IMR-90 (cell line): ENCODE measurements at regions not wholly inside any gene's neighbourhood (a gene's known extent, or its start where the extent isn't known, plus 50 kb on each side); places are given as distances from the start of the nearest gene placed in this dataset.

Experiments
- ATAC-seq: fragments of 200-7000 bp; cut with Tn5 transposase; 2 replicates; pipeline ENCODE4 v1.9.1; 2020; ENCODE audit warnings: low read depth, mild to moderate bottlenecking, moderate library complexity
- BruUV-seq: library from RNA; stranded (reverse); fragments of 400-500 nt; replicated peaks from 2 replicates; lab custom pipeline; 2021; lab: Mats Ljungman, UMichigan
- CTCF ChIA-PET: fragments of 300-600 bp; formaldehyde crosslinking; extraction: SDS; loops from one replicate; lab custom pipeline; 2021; ENCODE audit warnings: antibody characterized with exemption; lab: Yijun Ruan, JAX
- POLR2A ChIA-PET: fragments of 300-600 bp; sonication (Branson Sonifier 250); formaldehyde crosslinking; loops from one replicate; lab custom pipeline; 2022; ENCODE audit warnings: antibody characterized with exemption; ENCODE audit not compliant: unreplicated experiment; lab: Charles Lee
- DNase-seq: peaks from one replicate; pipeline ENCODE4 v3.0.0; 2013
- H2AFZ ChIP-seq: replicated peaks from 2 replicates; pipeline ENCODE3; 2013; ENCODE audit warnings: low read length, mild to moderate bottlenecking; ENCODE audit not compliant: poor library complexity
- H2AK5ac ChIP-seq: 2 replicates; pipeline ENCODE4 v1.6.1; 2013; ENCODE audit warnings: low read depth, low read length, inconsistent platforms
- H2AK9ac ChIP-seq: replicated peaks from 2 replicates; pipeline ENCODE3; 2013; ENCODE audit warnings: mild to moderate bottlenecking, low read depth, low read length, moderate library complexity; ENCODE audit not compliant: poor library complexity
- H2BK120ac ChIP-seq: 2 replicates; pipeline ENCODE4 v1.6.1; 2013; ENCODE audit warnings: low read depth, low read length, inconsistent platforms
- H2BK15ac ChIP-seq: 3 replicates; pipeline ENCODE4 v1.6.1; 2013; ENCODE audit warnings: low read depth, low read length, inconsistent platforms
- H2BK20ac ChIP-seq: 2 replicates; pipeline ENCODE4 v1.6.1; 2013; ENCODE audit warnings: low read depth, mild to moderate bottlenecking, inconsistent platforms, low read length, moderate library complexity
- H2BK5ac ChIP-seq: 2 replicates; pipeline ENCODE4 v1.6.1; 2013; ENCODE audit warnings: mild to moderate bottlenecking, low read depth, low read length, inconsistent platforms; ENCODE audit not compliant: poor library complexity, severe bottlenecking
- H3K14ac ChIP-seq: replicated peaks from 2 replicates; pipeline ENCODE4 v1.6.1; 2013; ENCODE audit warnings: low read depth, low read length, inconsistent platforms
- H3K18ac ChIP-seq: 2 replicates; pipeline ENCODE4 v1.6.1; 2013; ENCODE audit warnings: low read depth, low read length, control low read depth
- H3K23ac ChIP-seq: 2 replicates; pipeline ENCODE4 v1.6.1; 2013; ENCODE audit warnings: low read depth, low read length, inconsistent platforms
- H3K27ac ChIP-seq: 2 replicates; pipeline ENCODE4 v1.5.1; 2013; ENCODE audit warnings: mild to moderate bottlenecking, control low read depth, low read length; ENCODE audit not compliant: insufficient read depth
- H3K27me3 ChIP-seq: 2 replicates; pipeline ENCODE4 v1.6.1; 2013; ENCODE audit warnings: low read length; ENCODE audit not compliant: control insufficient read depth, insufficient read depth
- H3K36me3 ChIP-seq: 2 replicates; pipeline ENCODE4 v1.6.1; 2013; ENCODE audit warnings: low read length, mixed read lengths; ENCODE audit not compliant: control insufficient read depth, insufficient read depth
- H3K4ac ChIP-seq: 2 replicates; pipeline ENCODE4 v1.6.1; 2013; ENCODE audit warnings: low read depth, low read length, inconsistent platforms
- H3K4me1 ChIP-seq: 2 replicates; pipeline ENCODE4 v1.6.1; 2013; ENCODE audit warnings: low read length, mixed read lengths; ENCODE audit not compliant: control insufficient read depth, insufficient read depth
- H3K4me2 ChIP-seq: 2 replicates; pipeline ENCODE4 v1.6.1; 2013; ENCODE audit warnings: low read depth, mild to moderate bottlenecking, control low read depth, low read length, moderate library complexity
- H3K4me3 ChIP-seq: 2 replicates; pipeline ENCODE4 v1.5.1; 2013; ENCODE audit warnings: low read depth, mild to moderate bottlenecking, control low read depth, low read length, moderate library complexity; ENCODE audit not compliant: insufficient read depth
- H3K56ac ChIP-seq: 2 replicates; pipeline ENCODE4 v1.6.1; 2013; ENCODE audit warnings: low read length, inconsistent platforms; ENCODE audit not compliant: insufficient read depth; ENCODE audit errors: extremely low read depth
- H3K79me1 ChIP-seq, 2 experiments: 2 replicates each; pipeline ENCODE4 v1.6.1; 2013; ENCODE audit warnings: low read length in 2 of 2, inconsistent platforms in 1 of 2, low read depth in 1 of 2
- H3K9ac ChIP-seq: 2 replicates; pipeline ENCODE4 v1.6.1; 2013; ENCODE audit warnings: low read depth, low read length, control low read depth
- H3K9me1 ChIP-seq: 2 replicates; pipeline ENCODE4 v1.6.1; 2013; ENCODE audit warnings: low read length, inconsistent platforms; ENCODE audit not compliant: insufficient read depth
- H3K9me3 ChIP-seq: 2 replicates; pipeline ENCODE4 v1.6.1; 2013; ENCODE audit warnings: low read length; ENCODE audit not compliant: control insufficient read depth, insufficient read depth
- H4K20me1 ChIP-seq: 2 replicates; pipeline ENCODE4 v1.6.1; 2013; ENCODE audit warnings: low read length, inconsistent platforms; ENCODE audit not compliant: insufficient read depth
- H4K5ac ChIP-seq: 2 replicates; pipeline ENCODE4 v1.6.1; 2013; ENCODE audit warnings: mild to moderate bottlenecking, low read depth, low read length, control low read depth
- H4K8ac ChIP-seq, 2 experiments: 2 replicates each; pipeline ENCODE4 v1.6.1; 2013; ENCODE audit warnings: low read depth in 2 of 2, low read length in 2 of 2, control low read depth in 1 of 2, inconsistent platforms in 1 of 2
- H4K91ac ChIP-seq: 2 replicates; pipeline ENCODE4 v1.6.1; 2013; ENCODE audit warnings: low read depth, low read length, inconsistent platforms; ENCODE audit not compliant: insufficient read depth
- BHLHE40 ChIP-seq: fragments of 150-350 bp; IDR thresholded peaks from 2 replicates; pipeline ENCODE4 v1.6.1; 2016; ENCODE audit warnings: mild to moderate bottlenecking, low read depth, low read length
- CEBPB ChIP-seq: IDR thresholded peaks from 2 replicates; pipeline ENCODE4 v1.6.1; 2012; ENCODE audit warnings: low read depth, low read length, improper control_type of control experiment
- CHD1 ChIP-seq: IDR thresholded peaks from 2 replicates; pipeline ENCODE4 v1.6.1; 2012; ENCODE audit warnings: low read depth, low read length, improper control_type of control experiment
- FOS ChIP-seq: fragments of 150-350 bp; IDR thresholded peaks from 2 replicates; pipeline ENCODE4 v1.6.1; 2016; ENCODE audit warnings: low read depth, low read length
- MAFK ChIP-seq: IDR thresholded peaks from 2 replicates; pipeline ENCODE4 v1.6.1; 2012; ENCODE audit warnings: low read depth, low read length, improper control_type of control experiment
- MAZ ChIP-seq: IDR thresholded peaks from 2 replicates; pipeline ENCODE4 v1.6.1; 2012; ENCODE audit warnings: low read depth, mild to moderate bottlenecking, low read length, improper control_type of control experiment, moderate library complexity, borderline replicate concordance
- MXI1 ChIP-seq: IDR thresholded peaks from 2 replicates; pipeline ENCODE4 v1.6.1; 2012; ENCODE audit warnings: low read depth, mild to moderate bottlenecking, low read length, moderate library complexity, borderline replicate concordance
- NFE2L2 ChIP-seq: fragments of 150-350 bp; IDR thresholded peaks from 2 replicates; pipeline ENCODE4 v1.6.1; 2016; ENCODE audit warnings: low read depth, mild to moderate bottlenecking, low read length
- POLR2A ChIP-seq: IDR thresholded peaks from 2 replicates; pipeline ENCODE4 v1.6.1; 2012; ENCODE audit warnings: mild to moderate bottlenecking, low read depth, low read length
- RAD21 ChIP-seq: IDR thresholded peaks from 2 replicates; pipeline ENCODE4 v1.6.1; 2012; ENCODE audit warnings: low read length, improper control_type of control experiment
- RCOR1 ChIP-seq: IDR thresholded peaks from 2 replicates; pipeline ENCODE4 v1.6.1; 2012; ENCODE audit warnings: mild to moderate bottlenecking, low read length, improper control_type of control experiment; ENCODE audit not compliant: insufficient replicate concordance
- RFX5 ChIP-seq: IDR thresholded peaks from 2 replicates; pipeline ENCODE4 v1.8.0; 2012; ENCODE audit warnings: low read depth, mild to moderate bottlenecking, low read length, moderate library complexity
- SMC3 ChIP-seq: fragments of 150-350 bp; IDR thresholded peaks from 2 replicates; pipeline ENCODE4 v1.6.1; 2016; ENCODE audit warnings: low read depth, mild to moderate bottlenecking, antibody characterized with exemption, low read length, moderate library complexity
- WGBS, 2 experiments: methylation state at CpG; one replicate each; pipeline versions ENCODE4 v1.1.5 to v1.1.7; 2013; ENCODE audit warnings: missing lambda C conversion rate in 2 of 2; ENCODE audit not compliant: insufficient read length in 1 of 2; ENCODE audit errors: extremely low coverage in 2 of 2; 5-methylcytosine and 5-hydroxymethylcytosine counted together
- dilution Hi-C: fragments of 300-500 bp; cut with HindIII; formaldehyde crosslinking; loops from one replicate; pipeline ENCODE4 v1.14.3; 2018; ENCODE audit warnings: low sequenced_read_pairs; ENCODE audit not compliant: unreplicated experiment
- in situ Hi-C: fragments of 300-500 bp; cut with MboI; formaldehyde crosslinking; loops from 3 replicates; pipeline ENCODE4 v1.14.3; 2019; ENCODE audit warnings: low sequenced_read_pairs, inconsistent platforms, mixed read lengths
- intact Hi-C: fragments of 100-400 bp; cut with micrococcal nuclease; formaldehyde crosslinking; loops from 2 replicates; pipeline ENCODE4 v1.10.0; 2022
- TF ChIP-seq, protein P1 (sequence below): conservative IDR thresholded peaks from 2 replicates; pipeline ENCODE4 v1.5.1; 2012; ENCODE audit warnings: mild to moderate bottlenecking, low read depth, low read length, improper control_type of control experiment
- TF ChIP-seq, protein P2 (sequence below): fragments of 150-350 bp; IDR thresholded peaks from 2 replicates; pipeline ENCODE4 v1.6.1; 2016; ENCODE audit warnings: low read depth, mild to moderate bottlenecking, low read length, moderate library complexity, borderline replicate concordance
- TF ChIP-seq, protein P3 (sequence below): fragments of 150-350 bp; IDR thresholded peaks from 2 replicates; pipeline ENCODE4 v1.6.1; 2017; ENCODE audit warnings: mild to moderate bottlenecking, antibody characterized with exemption, low read length, low read depth

DNA sequence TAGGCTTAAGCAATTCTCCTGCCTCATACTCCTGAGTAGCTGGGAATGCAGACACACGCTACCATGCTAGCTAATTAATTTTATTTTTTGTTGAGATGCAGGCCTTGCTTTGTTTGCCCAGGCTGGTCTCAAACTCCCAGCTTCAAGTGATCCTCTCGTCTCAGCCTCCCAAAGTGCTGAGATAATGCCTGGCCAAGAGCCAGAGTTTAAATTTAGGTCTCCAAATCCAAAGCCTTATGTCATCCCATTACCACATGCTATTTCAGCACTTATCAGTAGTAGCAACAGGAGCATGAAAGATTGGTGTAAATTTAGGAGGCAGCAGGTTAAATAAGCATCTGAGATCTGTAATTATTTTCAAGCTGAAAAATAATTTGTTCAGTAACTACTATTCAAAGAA, 326.1 kb upstream of the ANO5 start:
- Histone ChIP-seq H3K18ac (no peak overlapping the region), H3K4ac (no peak overlapping the region), H2BK120ac (no peak overlapping the region), H2BK5ac (no peak overlapping the region), H3K9ac (no peak overlapping the region), H4K20me1 (no peaks in the 10 kb centered on the region), H3K36me3 (no peaks in the 10 kb centered on the region), H3K9me1 (no peaks in the 10 kb centered on the region), H3K23ac (no peak overlapping the region), H4K5ac (no peak overlapping the region), H4K91ac (no peak overlapping the region), H2AK9ac (no peak overlapping the region), H3K14ac (no peak overlapping the region), H3K79me1 (no peaks in the 10 kb centered on the region), H2BK15ac (no peak overlapping the region), H3K4me2 (no peak overlapping the region), H3K56ac (no peak overlapping the region), H4K8ac (no peak overlapping the region), H3K9me3 (peaks cover 6% of the 10 kb centered on the region; the same call in 1 of the 2 replicates), H2AK5ac (no peak overlapping the region), H2AFZ (no peak overlapping the region), H3K27ac (no peak overlapping the region), H3K27me3 (no peaks in the 10 kb centered on the region), H3K4me1 (no peaks in the 10 kb centered on the region), H2BK20ac (no peak overlapping the region), H3K4me3 (no peak overlapping the region)
- in situ Hi-C loops, result no loop called here
- BruUV-seq, result no TSS peak
- dilution Hi-C loops, result no loop called here
- POLR2A ChIA-PET, result no interaction called here
- CTCF ChIA-PET, result interaction anchor here (0.7 kb wide), 1 partner anchor 854 kb away, joined by 5 read pairs; no protein-coding TSS in a partner anchor
- DNase-seq, result no peak
- TF ChIP-seq CHD1 (no peak), FOS (no peak), BHLHE40 (no peak), MXI1 (no peak), MAZ (no peak), CEBPB (no peak), RAD21 (no peak), NFE2L2 (no peak), MAFK (no peak), POLR2A (no peak), SMC3 (no peak), RCOR1 (no peak), RFX5 (no peak)
- TF ChIP-seq, protein P1, sequence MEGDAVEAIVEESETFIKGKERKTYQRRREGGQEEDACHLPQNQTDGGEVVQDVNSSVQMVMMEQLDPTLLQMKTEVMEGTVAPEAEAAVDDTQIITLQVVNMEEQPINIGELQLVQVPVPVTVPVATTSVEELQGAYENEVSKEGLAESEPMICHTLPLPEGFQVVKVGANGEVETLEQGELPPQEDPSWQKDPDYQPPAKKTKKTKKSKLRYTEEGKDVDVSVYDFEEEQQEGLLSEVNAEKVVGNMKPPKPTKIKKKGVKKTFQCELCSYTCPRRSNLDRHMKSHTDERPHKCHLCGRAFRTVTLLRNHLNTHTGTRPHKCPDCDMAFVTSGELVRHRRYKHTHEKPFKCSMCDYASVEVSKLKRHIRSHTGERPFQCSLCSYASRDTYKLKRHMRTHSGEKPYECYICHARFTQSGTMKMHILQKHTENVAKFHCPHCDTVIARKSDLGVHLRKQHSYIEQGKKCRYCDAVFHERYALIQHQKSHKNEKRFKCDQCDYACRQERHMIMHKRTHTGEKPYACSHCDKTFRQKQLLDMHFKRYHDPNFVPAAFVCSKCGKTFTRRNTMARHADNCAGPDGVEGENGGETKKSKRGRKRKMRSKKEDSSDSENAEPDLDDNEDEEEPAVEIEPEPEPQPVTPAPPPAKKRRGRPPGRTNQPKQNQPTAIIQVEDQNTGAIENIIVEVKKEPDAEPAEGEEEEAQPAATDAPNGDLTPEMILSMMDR, result no peak
- TF ChIP-seq, protein P2, sequence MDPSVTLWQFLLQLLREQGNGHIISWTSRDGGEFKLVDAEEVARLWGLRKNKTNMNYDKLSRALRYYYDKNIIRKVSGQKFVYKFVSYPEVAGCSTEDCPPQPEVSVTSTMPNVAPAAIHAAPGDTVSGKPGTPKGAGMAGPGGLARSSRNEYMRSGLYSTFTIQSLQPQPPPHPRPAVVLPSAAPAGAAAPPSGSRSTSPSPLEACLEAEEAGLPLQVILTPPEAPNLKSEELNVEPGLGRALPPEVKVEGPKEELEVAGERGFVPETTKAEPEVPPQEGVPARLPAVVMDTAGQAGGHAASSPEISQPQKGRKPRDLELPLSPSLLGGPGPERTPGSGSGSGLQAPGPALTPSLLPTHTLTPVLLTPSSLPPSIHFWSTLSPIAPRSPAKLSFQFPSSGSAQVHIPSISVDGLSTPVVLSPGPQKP, result no peak
- TF ChIP-seq, protein P3, sequence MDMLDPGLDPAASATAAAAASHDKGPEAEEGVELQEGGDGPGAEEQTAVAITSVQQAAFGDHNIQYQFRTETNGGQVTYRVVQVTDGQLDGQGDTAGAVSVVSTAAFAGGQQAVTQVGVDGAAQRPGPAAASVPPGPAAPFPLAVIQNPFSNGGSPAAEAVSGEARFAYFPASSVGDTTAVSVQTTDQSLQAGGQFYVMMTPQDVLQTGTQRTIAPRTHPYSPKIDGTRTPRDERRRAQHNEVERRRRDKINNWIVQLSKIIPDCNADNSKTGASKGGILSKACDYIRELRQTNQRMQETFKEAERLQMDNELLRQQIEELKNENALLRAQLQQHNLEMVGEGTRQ, result no peak
- no CpG with 5 or more reads among the region's 2 CpGs for WGBS, 2 experiments
- intact Hi-C loops, result no loop called here
- no peak for ATAC-seq
